ENCODE measurements at regions not wholly inside any gene's neighbourhood (a gene's known extent, or its start where the extent isn't known, plus 50 kb on each side); places are given as distances from the start of the nearest gene placed in this dataset.

DNA sequence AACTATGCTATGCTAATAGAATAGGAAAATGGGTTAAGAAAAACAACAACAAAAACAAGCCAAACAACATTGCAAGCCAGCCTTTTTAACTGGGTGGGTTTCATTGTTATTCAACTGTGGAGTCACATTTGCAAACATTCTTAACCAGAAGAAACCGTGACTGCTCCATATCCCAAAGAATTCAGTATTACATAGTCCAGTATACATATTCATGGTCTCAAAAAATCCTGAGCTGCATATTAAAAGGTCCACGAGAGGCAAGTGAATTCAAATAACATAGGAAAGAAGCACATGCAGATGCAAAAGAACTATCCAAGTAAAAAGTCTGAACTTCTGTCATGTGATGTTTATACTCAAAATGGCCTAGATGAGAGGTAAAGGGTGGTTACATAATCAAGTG, 179.1 kb upstream of the ETAA1 start:
- TF ChIP-seq, protein P1, sequence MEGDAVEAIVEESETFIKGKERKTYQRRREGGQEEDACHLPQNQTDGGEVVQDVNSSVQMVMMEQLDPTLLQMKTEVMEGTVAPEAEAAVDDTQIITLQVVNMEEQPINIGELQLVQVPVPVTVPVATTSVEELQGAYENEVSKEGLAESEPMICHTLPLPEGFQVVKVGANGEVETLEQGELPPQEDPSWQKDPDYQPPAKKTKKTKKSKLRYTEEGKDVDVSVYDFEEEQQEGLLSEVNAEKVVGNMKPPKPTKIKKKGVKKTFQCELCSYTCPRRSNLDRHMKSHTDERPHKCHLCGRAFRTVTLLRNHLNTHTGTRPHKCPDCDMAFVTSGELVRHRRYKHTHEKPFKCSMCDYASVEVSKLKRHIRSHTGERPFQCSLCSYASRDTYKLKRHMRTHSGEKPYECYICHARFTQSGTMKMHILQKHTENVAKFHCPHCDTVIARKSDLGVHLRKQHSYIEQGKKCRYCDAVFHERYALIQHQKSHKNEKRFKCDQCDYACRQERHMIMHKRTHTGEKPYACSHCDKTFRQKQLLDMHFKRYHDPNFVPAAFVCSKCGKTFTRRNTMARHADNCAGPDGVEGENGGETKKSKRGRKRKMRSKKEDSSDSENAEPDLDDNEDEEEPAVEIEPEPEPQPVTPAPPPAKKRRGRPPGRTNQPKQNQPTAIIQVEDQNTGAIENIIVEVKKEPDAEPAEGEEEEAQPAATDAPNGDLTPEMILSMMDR (IDR thresholded peaks at IDR 0.05), result no peak
- TF ChIP-seq POLR2A (IDR thresholded peaks at IDR 0.05), result no peak

All from Peyer's patch (tissue), 4 donors.